Sigmoid colon (tissue), 6 donors: ENCODE measurements at regions not wholly inside any gene's neighbourhood (a gene's known extent, or its start where the extent isn't known, plus 50 kb on each side); places are given as distances from the start of the nearest gene placed in this dataset.

Experiments
- DNase-seq: peaks from one replicate; pipeline ENCODE4 v3.0.0-alpha.2; 2019
- H3K27ac ChIP-seq, 4 donors: fragments of 200-600 bp; sonication (generic); one replicate each; pipeline ENCODE4 v1.5.1; 2016 to 2019; ENCODE audit warnings: mild to moderate bottlenecking in 1 of 4
- H3K27me3 ChIP-seq, 3 donors: fragments of 200-600 bp; sonication (generic); one replicate each; pipeline ENCODE4 v1.5.1; 2019; ENCODE audit warnings: mild to moderate bottlenecking in 1 of 3
- H3K36me3 ChIP-seq, 4 donors: fragments of 200-600 bp; sonication (generic); one replicate each; pipeline ENCODE4 v1.5.1; 2016 to 2019
- H3K4me1 ChIP-seq, 4 donors: fragments of 200-600 bp; sonication (generic); one replicate each; pipeline ENCODE4 v1.5.1; 2017 to 2019
- H3K4me3 ChIP-seq, 4 donors: fragments of 200-600 bp; sonication (generic); one replicate each; pipeline ENCODE4 v1.5.1; 2017 to 2019; ENCODE audit warnings: mild to moderate bottlenecking in 2 of 4, moderate library complexity in 1 of 4
- H3K9me3 ChIP-seq, 4 donors: fragments of 200-600 bp in 3 of 4; sonication (generic) in 3 of 4; one replicate each; pipeline versions ENCODE4 v1.5.1 to v1.6.1; 2013 to 2019
- EP300 ChIP-seq, 4 donors: sonication (generic); formaldehyde crosslinking; IDR thresholded peaks; one replicate each; pipeline ENCODE4 v1.6.1; 2017; ENCODE audit warnings: antibody characterized with exemption in 4 of 4
- POLR2A ChIP-seq, 2 donors: fragments of 450-650 bp; IDR thresholded peaks; one replicate each; pipeline ENCODE4 v1.6.1; 2016; ENCODE audit warnings: antibody characterized with exemption in 2 of 2, mild to moderate bottlenecking in 2 of 2, moderate library complexity in 2 of 2
- POLR2AphosphoS5 ChIP-seq, 4 donors: sonication (generic); formaldehyde crosslinking; IDR thresholded peaks; one replicate each; pipeline ENCODE4 v1.6.1; 2017; ENCODE audit warnings: antibody characterized with exemption in 4 of 4
- WGBS, 2 donors: extraction: QIAGEN DNeasy Blood & Tissue Kit; methylation state at CpG; one replicate each; pipeline ENCODE4 v1.1.7; 2013; 5-methylcytosine and 5-hydroxymethylcytosine counted together
- intact Hi-C: fragments of 100-400 bp; cut with DNase I; formaldehyde crosslinking; loops from one replicate; pipeline ENCODE4 v1.15.1; 2023
- TF ChIP-seq, protein P1 (sequence below), 4 experiments: fragments of 450-650 bp in 3 of 4; fragments of 200-600 bp in 1 of 4; IDR thresholded peaks; one replicate each; pipeline ENCODE4 v1.5.1; 2016 to 2019; ENCODE audit warnings: antibody characterized with exemption in 4 of 4, mild to moderate bottlenecking in 3 of 4, moderate library complexity in 2 of 4
- donor health status: healthy with polysubstance abuse.
- donor health status: healthy.

DNA sequence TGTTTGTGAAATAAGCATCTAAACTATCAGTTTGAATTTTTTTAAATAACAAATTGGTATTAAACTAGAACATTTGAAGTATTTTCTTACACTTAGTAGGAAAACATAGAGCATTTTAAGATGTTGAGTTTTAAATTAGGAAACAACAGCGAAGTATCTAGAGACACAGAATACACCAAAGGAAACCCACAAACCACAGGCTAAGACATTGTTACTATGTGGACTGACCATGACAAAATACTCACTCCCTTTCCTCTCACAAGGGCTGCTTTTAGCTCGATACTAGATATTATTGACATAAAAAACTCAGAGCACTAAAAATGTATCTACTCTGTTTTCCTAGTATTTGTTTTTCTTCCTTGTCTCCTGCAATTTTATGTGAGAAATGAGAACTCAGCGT, 266.0 kb upstream of the CITED2 start:
- H3K27ac ChIP-seq = no peak overlapping the region
- DNase-seq = no peak
- 49 to 76% methylated on average over 3 of the region's 3 CpGs for WGBS, 2 donors
- no peaks in the 10 kb centered on the region for H3K9me3 ChIP-seq
- H3K4me1 ChIP-seq = peaks cover 0 to 26% (median 18%) of the 10 kb centered on the region in 4 donors
- no peak for TF ChIP-seq EP300 (IDR thresholded peaks at IDR 0.05)
- no peak overlapping the region for H3K4me3 ChIP-seq
- no peaks in the 10 kb centered on the region for H3K27me3 ChIP-seq
- intact Hi-C loops = loop anchor here (5.0 kb wide), 1 partner anchor 263 kb away; no protein-coding TSS in a partner anchor
- H3K36me3 ChIP-seq = no peaks in the 10 kb centered on the region

DNA sequence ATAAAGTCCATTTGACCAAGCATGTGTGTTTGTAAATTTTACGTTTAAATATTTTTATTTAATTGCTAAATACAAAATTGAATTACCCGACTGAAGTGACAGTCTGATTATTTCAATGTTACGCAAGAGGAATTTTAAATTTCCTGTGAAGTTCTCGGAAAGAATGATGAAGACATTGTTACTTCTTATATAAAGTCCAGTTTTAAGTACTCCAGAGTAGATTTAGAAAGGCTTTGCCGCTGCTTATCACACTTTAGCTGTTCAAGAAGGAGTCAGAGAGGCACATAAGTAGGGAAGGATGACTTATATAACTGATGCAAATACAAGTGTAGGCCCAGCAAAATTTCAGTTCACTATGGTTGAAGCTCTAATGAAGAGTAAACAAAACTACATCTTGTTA, 265.1 kb upstream of the CITED2 start:
- H3K9me3 ChIP-seq = no peaks in the 10 kb centered on the region
- TF ChIP-seq POLR2AphosphoS5 (IDR thresholded peaks at IDR 0.05) (no peak), EP300 (IDR thresholded peaks at IDR 0.05) (no peak), POLR2A (IDR thresholded peaks at IDR 0.05) (no peak)
- TF ChIP-seq, protein P1, sequence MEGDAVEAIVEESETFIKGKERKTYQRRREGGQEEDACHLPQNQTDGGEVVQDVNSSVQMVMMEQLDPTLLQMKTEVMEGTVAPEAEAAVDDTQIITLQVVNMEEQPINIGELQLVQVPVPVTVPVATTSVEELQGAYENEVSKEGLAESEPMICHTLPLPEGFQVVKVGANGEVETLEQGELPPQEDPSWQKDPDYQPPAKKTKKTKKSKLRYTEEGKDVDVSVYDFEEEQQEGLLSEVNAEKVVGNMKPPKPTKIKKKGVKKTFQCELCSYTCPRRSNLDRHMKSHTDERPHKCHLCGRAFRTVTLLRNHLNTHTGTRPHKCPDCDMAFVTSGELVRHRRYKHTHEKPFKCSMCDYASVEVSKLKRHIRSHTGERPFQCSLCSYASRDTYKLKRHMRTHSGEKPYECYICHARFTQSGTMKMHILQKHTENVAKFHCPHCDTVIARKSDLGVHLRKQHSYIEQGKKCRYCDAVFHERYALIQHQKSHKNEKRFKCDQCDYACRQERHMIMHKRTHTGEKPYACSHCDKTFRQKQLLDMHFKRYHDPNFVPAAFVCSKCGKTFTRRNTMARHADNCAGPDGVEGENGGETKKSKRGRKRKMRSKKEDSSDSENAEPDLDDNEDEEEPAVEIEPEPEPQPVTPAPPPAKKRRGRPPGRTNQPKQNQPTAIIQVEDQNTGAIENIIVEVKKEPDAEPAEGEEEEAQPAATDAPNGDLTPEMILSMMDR (IDR thresholded peaks at IDR 0.05) = no peak
- no peaks in the 10 kb centered on the region for H3K36me3 ChIP-seq
- no peak for DNase-seq
- 86 to 92% methylated on average over 5 of the region's 5 CpGs for WGBS, 2 donors
- no peaks in the 10 kb centered on the region for H3K27me3 ChIP-seq
- H3K4me3 ChIP-seq = no peak overlapping the region
- intact Hi-C loops = no loop called here
- peaks cover 0 to 17% (median 9%) of the 10 kb centered on the region in 4 donors for H3K4me1 ChIP-seq
- H3K27ac ChIP-seq = no peak overlapping the region

DNA sequence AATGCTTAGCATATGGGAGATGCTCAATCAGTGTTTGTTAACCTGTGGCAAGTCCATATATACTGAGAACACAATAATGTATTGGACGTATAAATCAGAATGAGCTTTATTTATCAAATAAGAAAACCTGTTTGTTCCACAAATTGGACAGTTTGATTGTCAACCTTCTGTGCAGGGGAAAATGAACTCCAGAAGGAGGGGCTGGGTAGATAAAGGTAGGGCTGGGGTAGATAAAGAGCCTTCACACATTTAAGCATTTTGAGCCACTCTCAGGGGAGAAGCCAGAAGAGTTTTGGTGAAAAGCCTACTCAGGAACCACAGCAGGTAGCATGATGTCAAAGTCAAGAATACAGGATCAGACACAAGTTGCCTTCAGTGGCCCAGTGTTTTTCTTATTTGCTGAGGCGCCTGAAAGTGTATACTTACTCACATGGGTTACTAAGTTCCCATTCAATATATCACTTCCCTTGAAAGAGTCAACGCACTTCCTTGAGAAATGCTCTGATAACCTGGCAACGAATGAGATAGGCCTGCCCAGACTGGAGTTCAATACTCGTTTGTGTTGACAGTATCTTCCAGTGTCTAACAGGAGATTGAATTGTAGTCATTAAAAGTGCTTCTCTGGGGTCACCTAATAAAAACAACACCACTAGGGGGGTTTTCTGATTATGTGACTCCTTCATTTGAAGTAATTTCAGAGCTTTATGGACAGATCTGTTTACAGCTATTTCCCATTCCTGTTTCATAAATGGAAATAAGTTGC, 263.9 kb upstream of the CITED2 start:
- intact Hi-C loops = no loop called here
- TF ChIP-seq, protein P1 (IDR thresholded peaks at IDR 0.05) = no peak
- TF ChIP-seq POLR2A (IDR thresholded peaks at IDR 0.05) (no peak), POLR2AphosphoS5 (IDR thresholded peaks at IDR 0.05) (no peak), EP300 (IDR thresholded peaks at IDR 0.05) (no peak)
- Histone ChIP-seq H3K4me1 (peaks cover 0 to 8% (median 0%) of the 10 kb centered on the region in 4 donors), H3K36me3 (no peaks in the 10 kb centered on the region), H3K27ac (no peak overlapping the region), H3K9me3 (no peaks in the 10 kb centered on the region), H3K27me3 (no peaks in the 10 kb centered on the region), H3K4me3 (no peak overlapping the region)
- no peak for DNase-seq
- 85 to 88% methylated on average over 5 of the region's 5 CpGs for WGBS, 2 donors

DNA sequence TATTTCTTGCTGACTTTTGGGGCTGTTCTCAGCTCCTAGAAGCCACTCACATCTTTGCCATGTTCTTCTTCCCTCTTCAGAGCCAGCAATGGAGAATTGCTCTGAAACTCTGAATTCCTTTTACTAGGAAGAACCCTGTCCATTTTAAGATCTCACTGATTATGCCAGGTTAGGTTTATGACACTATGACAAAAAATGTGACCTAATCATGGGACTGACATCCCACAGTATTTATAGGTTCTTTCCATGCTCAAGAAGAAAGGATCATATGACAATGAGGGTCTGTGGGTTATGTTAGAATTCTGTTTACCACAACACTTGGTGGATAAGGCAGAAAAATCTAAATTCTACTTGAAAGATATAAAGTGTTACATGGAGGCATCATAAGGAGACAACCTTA, 263.3 kb upstream of the CITED2 start:
- peaks cover 0 to 8% (median 0%) of the 10 kb centered on the region in 4 donors for H3K4me1 ChIP-seq
- H3K27ac ChIP-seq = no peak overlapping the region
- DNase-seq = no peak
- no peak overlapping the region for H3K4me3 ChIP-seq
- TF ChIP-seq, protein P1 (IDR thresholded peaks at IDR 0.05) = no peak
- TF ChIP-seq EP300 (IDR thresholded peaks at IDR 0.05) (no peak), POLR2A (IDR thresholded peaks at IDR 0.05) (no peak), POLR2AphosphoS5 (IDR thresholded peaks at IDR 0.05) (no peak)
- intact Hi-C loops = no loop called here
- no peaks in the 10 kb centered on the region for H3K9me3 ChIP-seq
- H3K27me3 ChIP-seq = no peaks in the 10 kb centered on the region
- no peaks in the 10 kb centered on the region for H3K36me3 ChIP-seq

DNA sequence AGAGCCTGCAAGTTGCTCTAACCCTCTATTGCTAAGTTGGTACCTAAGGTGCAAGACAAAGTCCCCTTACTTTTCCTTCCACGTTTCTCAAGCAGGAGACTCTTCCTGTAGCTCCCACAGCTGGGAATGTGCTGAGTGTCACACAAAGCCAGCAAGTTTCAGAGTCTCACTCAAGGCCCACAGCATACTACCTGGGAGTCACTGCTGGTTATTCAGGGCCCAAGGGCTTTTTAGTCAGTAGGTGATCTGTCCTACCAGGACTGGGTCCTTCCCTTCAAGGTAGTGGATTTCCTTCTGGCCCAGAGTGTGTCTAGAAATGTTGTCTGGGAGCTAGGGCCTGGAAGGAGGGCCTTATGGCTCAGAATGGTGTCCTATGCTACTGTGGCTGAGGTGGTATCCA, 261.9 kb upstream of the CITED2 start:
- Histone ChIP-seq H3K36me3 (no peaks in the 10 kb centered on the region), H3K27me3 (no peaks in the 10 kb centered on the region), H3K27ac (no peak overlapping the region), H3K9me3 (no peaks in the 10 kb centered on the region), H3K4me1 (no peaks in the 10 kb centered on the region), H3K4me3 (no peak overlapping the region)
- intact Hi-C loops = no loop called here
- WGBS, 2 donors = 85 to 89% methylated on average over 1 of the region's 1 CpG
- DNase-seq = no peak
- TF ChIP-seq EP300 (IDR thresholded peaks at IDR 0.05) (no peak), POLR2A (IDR thresholded peaks at IDR 0.05) (no peak), POLR2AphosphoS5 (IDR thresholded peaks at IDR 0.05) (no peak)
- TF ChIP-seq, protein P1 (IDR thresholded peaks at IDR 0.05) = no peak
